ENCODE measurements at regions not wholly inside any gene's neighbourhood (a gene's known extent, or its start where the extent isn't known, plus 50 kb on each side); places are given as distances from the start of the nearest gene placed in this dataset.

DNA sequence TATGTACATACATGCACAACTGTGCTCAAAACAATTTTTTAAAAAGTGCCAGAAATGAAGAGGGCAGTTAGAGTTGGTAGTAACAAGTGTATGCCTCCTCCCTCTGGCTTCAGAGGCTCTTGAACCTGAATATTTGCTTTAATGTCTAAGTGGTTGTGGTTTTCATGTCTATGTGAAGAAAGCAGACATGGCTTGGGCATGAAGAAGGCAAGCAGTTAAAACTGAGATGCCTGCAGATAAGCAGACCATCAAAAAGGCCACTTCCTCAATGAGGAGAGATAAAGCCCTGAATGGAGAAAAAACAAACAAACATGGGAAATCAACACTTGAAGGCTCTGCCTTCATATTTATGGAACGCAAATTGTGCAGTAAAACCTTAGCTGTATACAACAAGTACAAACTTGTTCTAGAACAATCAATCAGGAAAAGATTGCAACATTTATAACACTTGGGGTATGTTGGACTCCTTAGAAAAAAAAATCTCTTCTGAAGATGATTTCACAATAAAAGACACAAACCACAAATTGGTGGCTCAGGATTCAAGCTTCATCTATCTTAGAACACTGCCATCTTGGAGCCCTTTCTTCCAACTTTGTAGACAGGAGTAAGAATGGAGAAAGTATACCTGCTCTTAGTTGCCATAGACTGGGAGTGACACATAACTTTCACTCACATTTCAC, 52.7 kb upstream of the PLA2G4A start:
- TF ChIP-seq EZH2 (IDR thresholded peaks at IDR 0.05; ENCODE audit: insufficient read depth, low read length) = no peak
- TF ChIP-seq, protein P1, sequence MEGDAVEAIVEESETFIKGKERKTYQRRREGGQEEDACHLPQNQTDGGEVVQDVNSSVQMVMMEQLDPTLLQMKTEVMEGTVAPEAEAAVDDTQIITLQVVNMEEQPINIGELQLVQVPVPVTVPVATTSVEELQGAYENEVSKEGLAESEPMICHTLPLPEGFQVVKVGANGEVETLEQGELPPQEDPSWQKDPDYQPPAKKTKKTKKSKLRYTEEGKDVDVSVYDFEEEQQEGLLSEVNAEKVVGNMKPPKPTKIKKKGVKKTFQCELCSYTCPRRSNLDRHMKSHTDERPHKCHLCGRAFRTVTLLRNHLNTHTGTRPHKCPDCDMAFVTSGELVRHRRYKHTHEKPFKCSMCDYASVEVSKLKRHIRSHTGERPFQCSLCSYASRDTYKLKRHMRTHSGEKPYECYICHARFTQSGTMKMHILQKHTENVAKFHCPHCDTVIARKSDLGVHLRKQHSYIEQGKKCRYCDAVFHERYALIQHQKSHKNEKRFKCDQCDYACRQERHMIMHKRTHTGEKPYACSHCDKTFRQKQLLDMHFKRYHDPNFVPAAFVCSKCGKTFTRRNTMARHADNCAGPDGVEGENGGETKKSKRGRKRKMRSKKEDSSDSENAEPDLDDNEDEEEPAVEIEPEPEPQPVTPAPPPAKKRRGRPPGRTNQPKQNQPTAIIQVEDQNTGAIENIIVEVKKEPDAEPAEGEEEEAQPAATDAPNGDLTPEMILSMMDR (IDR thresholded peaks at IDR 0.05; ENCODE audit: insufficient read depth, low read depth, low read length) = no peak
- no peaks in the 10 kb centered on the region for H4K20me1 ChIP-seq (ENCODE audit: insufficient read depth, low read length)
- Mint-ChIP-seq H3K9me3 (ENCODE audit: unreplicated experiment) (no peaks in the 10 kb centered on the region), H3K27me3 (ENCODE audit: low read depth, unreplicated experiment) (no peaks in the 10 kb centered on the region), H3K36me3 (ENCODE audit: low read depth, unreplicated experiment) (no peaks in the 10 kb centered on the region), H3K27ac (ENCODE audit: unreplicated experiment) (no peak overlapping the region), H3K4me3 (ENCODE audit: unreplicated experiment) (no peak overlapping the region), H3K4me1 (ENCODE audit: low read depth, unreplicated experiment) (no peaks in the 10 kb centered on the region)
- FAIRE-seq (no peak), DNase-seq (ENCODE audit: low read depth) (no peak)
- no peaks in the 10 kb centered on the region for H3K4me1 ChIP-seq (ENCODE audit: insufficient read depth, low read length)
- no peaks in the 10 kb centered on the region for H3K36me3 ChIP-seq (ENCODE audit: insufficient read depth, low read length)
- no peak overlapping the region for H3K4me3 ChIP-seq (ENCODE audit: insufficient read depth, low read depth, low read length)
- no peaks in the 10 kb centered on the region for H3K79me2 ChIP-seq (ENCODE audit: insufficient read depth, low read length)
- no peak overlapping the region for H3K4me2 ChIP-seq (ENCODE audit: low read length)
- no peak overlapping the region for H3K9ac ChIP-seq (ENCODE audit: low read length)
- H3K9me3 ChIP-seq (ENCODE audit: insufficient read depth, low read depth, low read length) = no peaks in the 10 kb centered on the region
- no peak overlapping the region for H3K27ac ChIP-seq (ENCODE audit: low read depth, low read length)
- no peaks in the 10 kb centered on the region for H3K27me3 ChIP-seq (ENCODE audit: insufficient read depth, low read length)
- no peak overlapping the region for H2AFZ ChIP-seq (ENCODE audit: low read depth, low read length)

DNA sequence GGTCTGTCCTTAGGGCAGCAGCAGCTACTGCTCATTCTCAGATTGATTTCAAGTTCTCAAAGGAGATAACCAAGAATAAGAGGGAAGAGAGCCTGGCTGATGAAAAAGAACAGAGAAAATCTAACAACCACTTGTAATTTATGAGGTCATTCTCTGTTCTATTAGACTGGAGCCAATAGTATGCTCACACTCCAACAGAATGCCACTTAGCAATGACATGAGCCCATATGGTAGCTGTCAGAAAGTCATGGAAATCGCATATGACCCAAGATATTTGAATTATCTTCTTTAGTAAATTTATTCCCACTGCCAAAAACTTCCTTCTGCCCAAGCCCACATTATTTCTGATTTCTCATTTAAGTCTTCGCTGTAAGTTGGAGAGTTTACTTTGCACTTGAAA, 53.7 kb upstream of the PLA2G4A start:
- Mint-ChIP-seq H3K9me3 (ENCODE audit: unreplicated experiment) (no peaks in the 10 kb centered on the region), H3K27ac (ENCODE audit: unreplicated experiment) (no peak overlapping the region), H3K4me3 (ENCODE audit: unreplicated experiment) (no peak overlapping the region), H3K4me1 (ENCODE audit: low read depth, unreplicated experiment) (no peaks in the 10 kb centered on the region), H3K27me3 (ENCODE audit: low read depth, unreplicated experiment) (no peaks in the 10 kb centered on the region), H3K36me3 (ENCODE audit: low read depth, unreplicated experiment) (no peaks in the 10 kb centered on the region)
- H3K4me2 ChIP-seq (ENCODE audit: low read length) = no peak overlapping the region
- no peak for DNase-seq (ENCODE audit: low read depth)
- H3K27ac ChIP-seq (ENCODE audit: low read depth, low read length) = no peak overlapping the region
- no peak for FAIRE-seq
- no peak overlapping the region for H3K9ac ChIP-seq (ENCODE audit: low read length)
- no peaks in the 10 kb centered on the region for H3K79me2 ChIP-seq (ENCODE audit: insufficient read depth, low read length)
- TF ChIP-seq, protein P1 (IDR thresholded peaks at IDR 0.05; ENCODE audit: insufficient read depth, low read depth, low read length) = no peak
- TF ChIP-seq EZH2 (IDR thresholded peaks at IDR 0.05; ENCODE audit: insufficient read depth, low read length) = no peak
- no peaks in the 10 kb centered on the region for H3K27me3 ChIP-seq (ENCODE audit: insufficient read depth, low read length)
- no peaks in the 10 kb centered on the region for H3K4me1 ChIP-seq (ENCODE audit: insufficient read depth, low read length)
- no peak overlapping the region for H2AFZ ChIP-seq (ENCODE audit: low read depth, low read length)
- no peaks in the 10 kb centered on the region for H3K36me3 ChIP-seq (ENCODE audit: insufficient read depth, low read length)
- H4K20me1 ChIP-seq (ENCODE audit: insufficient read depth, low read length) = no peaks in the 10 kb centered on the region
- H3K9me3 ChIP-seq (ENCODE audit: insufficient read depth, low read depth, low read length) = no peaks in the 10 kb centered on the region
- no peak overlapping the region for H3K4me3 ChIP-seq (ENCODE audit: insufficient read depth, low read depth, low read length)

DNA sequence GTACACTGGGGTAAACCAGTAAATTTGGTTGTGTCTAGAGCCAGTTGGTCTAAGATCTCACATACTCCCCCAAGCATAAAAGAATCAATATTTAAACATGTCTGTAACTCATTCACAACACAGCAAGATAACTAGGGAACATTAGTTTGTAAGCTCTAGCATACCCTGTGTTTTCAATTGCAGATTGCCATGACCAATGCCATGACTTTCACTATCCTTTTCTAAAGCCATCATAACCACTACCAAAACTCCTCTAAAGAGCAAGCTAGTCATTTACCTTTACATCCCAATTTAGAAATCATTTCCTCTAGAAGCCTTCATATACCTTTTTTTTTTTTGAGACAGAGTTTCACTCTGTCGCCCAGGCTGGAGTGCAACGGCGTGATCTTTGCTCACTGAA, 56.5 kb upstream of the PLA2G4A start:
- H3K9ac ChIP-seq (ENCODE audit: low read length) = no peak overlapping the region
- no peak overlapping the region for H2AFZ ChIP-seq (ENCODE audit: low read depth, low read length)
- no peak overlapping the region for H3K4me2 ChIP-seq (ENCODE audit: low read length)
- H3K27me3 ChIP-seq (ENCODE audit: insufficient read depth, low read length) = no peaks in the 10 kb centered on the region
- Mint-ChIP-seq H3K4me3 (ENCODE audit: unreplicated experiment) (no peak overlapping the region), H3K4me1 (ENCODE audit: low read depth, unreplicated experiment) (no peaks in the 10 kb centered on the region), H3K36me3 (ENCODE audit: low read depth, unreplicated experiment) (no peaks in the 10 kb centered on the region), H3K9me3 (ENCODE audit: unreplicated experiment) (no peaks in the 10 kb centered on the region), H3K27me3 (ENCODE audit: low read depth, unreplicated experiment) (no peaks in the 10 kb centered on the region), H3K27ac (ENCODE audit: unreplicated experiment) (no peak overlapping the region)
- no peak overlapping the region for H3K27ac ChIP-seq (ENCODE audit: low read depth, low read length)
- H4K20me1 ChIP-seq (ENCODE audit: insufficient read depth, low read length) = no peaks in the 10 kb centered on the region
- no peak overlapping the region for H3K4me3 ChIP-seq (ENCODE audit: insufficient read depth, low read depth, low read length)
- no peaks in the 10 kb centered on the region for H3K4me1 ChIP-seq (ENCODE audit: insufficient read depth, low read length)
- no peaks in the 10 kb centered on the region for H3K9me3 ChIP-seq (ENCODE audit: insufficient read depth, low read depth, low read length)
- H3K79me2 ChIP-seq (ENCODE audit: insufficient read depth, low read length) = no peaks in the 10 kb centered on the region
- no peaks in the 10 kb centered on the region for H3K36me3 ChIP-seq (ENCODE audit: insufficient read depth, low read length)
- no peak for DNase-seq (ENCODE audit: low read depth)
- FAIRE-seq = no peak
- no peak for TF ChIP-seq EZH2 (IDR thresholded peaks at IDR 0.05; ENCODE audit: insufficient read depth, low read length)

Measured in astrocyte (in vitro differentiated cells and primary cell).